ENCODE measurements at regions not wholly inside any gene's neighbourhood (a gene's known extent, or its start where the extent isn't known, plus 50 kb on each side); places are given as distances from the start of the nearest gene placed in this dataset.
"Not testable (repeated sequence)": the region's sequence is repeated elsewhere in the genome, so short reads cannot be mapped to it uniquely, and the experiment has no call there.

DNA sequence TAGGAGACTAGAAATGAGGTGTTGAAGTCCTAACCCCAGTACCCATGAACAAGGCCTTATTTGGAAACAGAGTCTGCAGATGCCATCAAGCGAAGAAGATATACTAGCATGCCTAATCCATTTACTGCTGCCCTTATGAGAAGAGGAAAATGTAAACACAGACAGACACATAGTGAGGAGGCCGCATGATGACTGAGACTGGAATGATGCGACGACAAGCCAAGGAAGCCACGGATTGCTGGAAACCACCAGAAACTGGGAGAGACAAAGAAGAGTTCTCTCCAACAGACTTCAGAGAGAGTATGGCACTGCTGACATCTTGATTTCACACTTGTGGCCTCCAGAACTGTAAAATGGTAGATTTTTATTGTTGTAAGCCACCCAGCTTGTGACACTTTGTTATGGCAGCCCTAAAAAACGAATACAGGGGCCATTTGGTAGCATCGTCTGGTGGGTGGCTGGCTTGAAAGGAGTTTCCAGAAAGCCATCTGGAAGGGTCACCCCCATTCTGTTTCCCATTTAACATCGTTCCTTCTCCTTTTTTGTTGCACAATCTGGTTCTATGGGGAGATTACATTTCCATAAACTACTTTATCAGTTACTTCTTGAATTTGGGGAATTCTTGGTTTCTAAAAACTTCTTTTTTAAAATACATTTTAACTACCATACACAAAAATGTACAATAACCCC lies 193.1 kb downstream of the HSD17B3 start:
- H3K36me3 ChIP-seq (ENCODE audit: control insufficient read depth in 1 of 2, insufficient read depth in 2 of 2, low read length in 2 of 2) = no peaks in the 10 kb centered on the region

DNA sequence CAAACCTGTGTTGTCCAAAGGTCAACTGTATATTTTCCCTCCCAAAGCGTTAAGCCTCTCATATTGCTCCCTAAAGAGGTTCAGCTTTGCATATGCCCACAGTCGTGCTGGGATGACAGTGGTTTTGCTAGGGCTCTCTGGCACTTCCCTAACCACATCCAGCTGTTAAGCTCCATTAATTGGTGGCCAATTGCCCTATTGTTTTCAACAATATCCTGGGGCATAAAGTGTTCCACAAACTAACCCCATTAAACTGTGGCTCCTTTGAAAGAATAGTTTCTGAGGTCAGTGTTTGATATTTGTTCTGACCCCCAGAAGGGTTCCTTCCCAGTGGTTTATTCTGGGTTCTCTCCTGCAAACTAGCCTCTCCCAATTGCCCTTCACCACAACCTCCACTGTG lies 194.5 kb downstream of the HSD17B3 start:
- H3K4me1 ChIP-seq (ENCODE audit: control insufficient read depth in 1 of 2, insufficient read depth in 2 of 2, low read length in 2 of 2) = peaks cover 0 to 6% of the 10 kb centered on the region in 2 donors
- no peaks in the 10 kb centered on the region for H3K36me3 ChIP-seq (ENCODE audit: control insufficient read depth in 1 of 2, insufficient read depth in 2 of 2, low read length in 2 of 2)
- peaks cover 0 to 12% of the 10 kb centered on the region in 2 donors for H3K9me3 ChIP-seq (ENCODE audit: control insufficient read depth in 1 of 2, low read length in 2 of 2)
- H3K4me3 ChIP-seq (ENCODE audit: low read depth in 1 of 2, low read length in 2 of 2) = no peak overlapping the region
- no peaks in the 10 kb centered on the region for H3K27me3 ChIP-seq (ENCODE audit: low read depth, low read length)
- no peak overlapping the region for H3K27ac ChIP-seq (ENCODE audit: low read length)

More for the DNA sequence above, 193.1 kb downstream of the HSD17B3 start:
- H3K27ac ChIP-seq (ENCODE audit: low read length) = no peak overlapping the region
- no peaks in the 10 kb centered on the region for H3K27me3 ChIP-seq (ENCODE audit: low read depth, low read length)
- no peak overlapping the region for H3K4me3 ChIP-seq (ENCODE audit: low read depth in 1 of 2, low read length in 2 of 2)
- H3K4me1 ChIP-seq (ENCODE audit: control insufficient read depth in 1 of 2, insufficient read depth in 2 of 2, low read length in 2 of 2) = peaks cover 0 to 6% of the 10 kb centered on the region in 2 donors
- peaks cover 0 to 12% of the 10 kb centered on the region in 2 donors for H3K9me3 ChIP-seq (ENCODE audit: control insufficient read depth in 1 of 2, low read length in 2 of 2)

DNA sequence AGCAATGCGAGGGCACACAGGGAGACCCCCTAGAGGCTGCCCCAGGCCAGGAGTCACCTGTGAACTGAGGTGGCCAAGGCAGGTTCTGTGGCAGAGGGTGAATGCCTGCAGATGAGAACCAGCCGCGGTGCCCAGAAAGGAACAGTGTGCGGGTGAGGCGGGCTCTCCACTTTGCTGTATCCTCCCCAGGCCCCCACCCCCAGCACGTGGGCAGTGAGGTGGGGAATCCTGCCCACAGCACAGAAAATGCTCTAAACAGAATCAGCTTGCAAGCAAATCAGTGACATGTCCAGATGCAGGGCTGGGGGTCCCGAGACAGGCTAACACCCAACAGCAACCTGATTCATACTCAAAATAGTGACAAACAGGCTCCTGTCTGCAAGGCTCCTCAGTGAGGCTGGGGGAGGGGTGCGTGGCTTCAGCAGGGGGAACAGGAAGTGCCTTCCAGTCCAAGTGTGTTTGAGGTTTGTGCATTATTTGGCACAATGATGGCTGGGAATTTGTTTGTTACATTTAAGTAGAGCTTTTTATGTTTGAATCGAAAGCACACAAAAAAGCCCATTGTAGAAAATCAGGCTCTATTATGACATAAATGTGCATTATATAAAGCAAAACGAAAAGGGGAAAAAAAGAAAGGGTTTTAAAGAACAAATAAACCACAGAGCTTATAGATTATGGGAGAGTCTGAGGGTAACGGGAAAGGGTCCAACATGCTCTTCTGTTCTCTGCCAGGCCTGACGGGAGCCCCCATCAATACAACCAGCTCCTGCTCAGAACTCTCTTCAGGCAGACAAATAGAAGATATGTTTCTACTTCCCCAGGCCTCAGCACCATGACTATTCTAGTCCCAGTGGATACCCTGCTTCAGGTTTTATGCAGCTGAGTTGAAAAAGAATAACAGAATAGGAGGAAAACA lies 201.3 kb downstream of the HSD17B3 start:
- H3K9me3 ChIP-seq (ENCODE audit: control insufficient read depth in 1 of 2, low read length in 2 of 2) = peaks cover 0 to 5% of the 10 kb centered on the region in 2 donors
- H3K27ac ChIP-seq (ENCODE audit: low read length) = no peak overlapping the region
- H3K4me3 ChIP-seq (ENCODE audit: low read depth in 1 of 2, low read length in 2 of 2) = no peak overlapping the region
- H3K4me1 ChIP-seq (ENCODE audit: control insufficient read depth in 1 of 2, insufficient read depth in 2 of 2, low read length in 2 of 2) = no peaks in the 10 kb centered on the region
- H3K36me3 ChIP-seq (ENCODE audit: control insufficient read depth in 1 of 2, insufficient read depth in 2 of 2, low read length in 2 of 2) = no peaks in the 10 kb centered on the region
- H3K27me3 ChIP-seq (ENCODE audit: low read depth, low read length) = no peaks in the 10 kb centered on the region

DNA sequence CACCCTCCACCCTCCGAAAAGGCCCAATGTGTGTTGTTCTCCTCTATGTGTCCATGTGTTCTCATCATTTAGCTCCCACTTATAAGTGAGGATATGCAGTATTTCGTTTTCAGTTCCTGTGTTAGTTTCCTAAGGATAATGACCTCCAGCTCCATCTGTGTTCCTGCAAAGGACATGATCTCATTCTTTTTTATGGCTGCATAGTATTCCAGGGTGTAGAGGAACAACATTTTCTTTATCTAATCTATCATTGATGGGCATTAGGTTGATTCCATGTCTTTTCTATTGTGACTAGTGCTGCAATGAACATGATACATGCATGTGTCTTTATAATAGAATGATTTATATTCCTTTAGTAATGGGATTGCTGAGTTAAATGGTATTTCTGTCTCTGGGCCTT lies 211.3 kb downstream of the HSD17B3 start:
- H3K36me3 ChIP-seq (ENCODE audit: control insufficient read depth in 1 of 2, insufficient read depth in 2 of 2, low read length in 2 of 2); H3K4me3 ChIP-seq (ENCODE audit: low read depth in 1 of 2, low read length in 2 of 2); H3K27ac ChIP-seq (ENCODE audit: low read length); H3K4me1 ChIP-seq (ENCODE audit: control insufficient read depth in 1 of 2, insufficient read depth in 2 of 2, low read length in 2 of 2); H3K9me3 ChIP-seq (ENCODE audit: control insufficient read depth in 1 of 2, low read length in 2 of 2); H3K27me3 ChIP-seq (ENCODE audit: low read depth, low read length): not testable (repeated sequence)

DNA sequence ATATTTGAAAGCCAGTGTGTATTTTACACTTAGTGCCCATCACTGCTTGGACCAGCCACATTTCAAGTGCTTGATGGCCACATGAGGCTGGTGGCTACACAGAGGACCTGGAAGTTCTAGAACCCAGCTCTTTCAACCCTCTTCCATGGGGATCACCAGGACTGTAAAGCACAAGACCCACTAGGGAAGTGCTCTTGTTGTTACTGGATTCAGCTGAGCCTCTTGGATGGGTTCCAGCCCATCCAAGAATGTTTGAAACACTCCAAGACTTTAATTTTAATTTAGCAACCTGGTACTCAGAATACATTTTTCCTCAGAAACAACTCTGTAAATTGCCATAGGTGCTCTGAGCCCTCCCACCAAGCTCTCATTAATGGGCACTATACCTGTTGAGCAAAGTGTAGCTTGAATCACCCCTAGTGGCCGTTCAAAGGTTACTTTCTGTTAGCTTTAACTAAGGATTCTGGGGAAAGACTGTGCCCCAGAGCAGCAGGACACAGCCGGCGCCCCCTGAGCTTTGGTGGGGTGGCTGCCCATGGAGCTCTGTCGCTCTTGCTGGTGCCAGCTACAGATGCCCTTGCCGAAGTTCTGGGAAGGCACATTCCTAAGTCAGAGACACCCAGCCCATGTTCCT lies 212.4 kb downstream of the HSD17B3 start:
- Histone ChIP-seq H3K4me3 (ENCODE audit: low read depth in 1 of 2, low read length in 2 of 2) (no peak overlapping the region), H3K27me3 (ENCODE audit: low read depth, low read length) (no peaks in the 10 kb centered on the region), H3K9me3 (ENCODE audit: control insufficient read depth in 1 of 2, low read length in 2 of 2) (peaks cover 0 to 3% of the 10 kb centered on the region in 2 donors), H3K27ac (ENCODE audit: low read length) (no peak overlapping the region), H3K36me3 (ENCODE audit: control insufficient read depth in 1 of 2, insufficient read depth in 2 of 2, low read length in 2 of 2) (no peaks in the 10 kb centered on the region), H3K4me1 (ENCODE audit: control insufficient read depth in 1 of 2, insufficient read depth in 2 of 2, low read length in 2 of 2) (no peaks in the 10 kb centered on the region)

DNA sequence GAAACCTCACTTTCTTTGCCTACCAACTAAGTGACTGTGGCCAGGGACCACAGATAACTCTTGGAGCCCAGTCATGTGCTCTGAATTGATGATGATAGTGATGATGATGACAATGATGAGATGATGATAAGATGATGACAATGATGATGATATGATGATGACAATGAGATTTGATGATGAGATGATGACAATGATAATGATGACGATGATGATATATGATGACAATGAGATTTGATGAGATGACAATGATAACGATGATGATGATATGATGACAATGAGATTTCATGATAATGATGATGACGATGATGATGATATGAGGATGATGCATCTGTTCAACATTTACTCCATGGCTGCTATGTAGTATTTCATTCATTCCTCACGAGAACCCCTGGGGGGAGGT lies 213.0 kb downstream of the ERCC6L2 start:
- H3K36me3 ChIP-seq (ENCODE audit: control insufficient read depth in 1 of 2, insufficient read depth in 2 of 2, low read length in 2 of 2) = no peaks in the 10 kb centered on the region
- no peaks in the 10 kb centered on the region for H3K27me3 ChIP-seq (ENCODE audit: low read depth, low read length)
- H3K9me3 ChIP-seq (ENCODE audit: control insufficient read depth in 1 of 2, low read length in 2 of 2) = peaks cover 0 to 3% of the 10 kb centered on the region in 2 donors
- H3K4me1 ChIP-seq (ENCODE audit: control insufficient read depth in 1 of 2, insufficient read depth in 2 of 2, low read length in 2 of 2) = no peaks in the 10 kb centered on the region
- H3K4me3 ChIP-seq (ENCODE audit: low read depth in 1 of 2, low read length in 2 of 2) = no peak overlapping the region
- no peak overlapping the region for H3K27ac ChIP-seq (ENCODE audit: low read length)

DNA sequence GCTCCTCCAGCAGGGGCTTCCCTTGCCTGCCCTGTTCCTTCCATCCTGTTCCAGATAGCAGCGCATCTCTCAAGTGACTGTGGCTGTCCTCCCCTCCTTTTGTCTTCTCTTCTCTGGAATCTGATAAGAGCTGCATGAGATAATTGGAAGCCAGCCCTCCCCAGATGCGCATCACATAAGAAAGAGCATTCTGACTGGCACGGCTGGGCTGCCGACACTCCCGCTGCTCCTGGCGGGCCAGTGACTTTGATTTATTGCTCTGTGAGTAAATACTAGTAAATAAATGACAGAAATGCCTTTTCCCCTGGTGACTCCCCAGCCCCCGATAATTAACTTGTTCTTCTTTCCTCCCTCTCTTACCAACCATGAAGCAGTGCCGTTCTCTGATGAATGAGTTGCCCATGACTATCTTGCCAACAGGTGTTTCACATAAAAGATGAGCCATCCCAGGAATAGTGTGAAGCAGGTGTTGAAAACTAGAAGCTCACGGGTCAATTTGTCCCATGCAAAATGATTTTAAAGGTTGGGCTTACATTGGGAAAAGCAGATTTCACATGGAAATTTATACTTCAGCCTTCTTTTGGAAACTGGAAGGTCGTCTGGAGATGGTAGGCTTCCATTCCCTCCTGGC lies 212.3 kb downstream of the ERCC6L2 start:
- H3K4me3 ChIP-seq (ENCODE audit: low read depth in 1 of 2, low read length in 2 of 2) = no peak overlapping the region
- no peaks in the 10 kb centered on the region for H3K27me3 ChIP-seq (ENCODE audit: low read depth, low read length)
- peaks cover 0 to 3% of the 10 kb centered on the region in 2 donors for H3K9me3 ChIP-seq (ENCODE audit: control insufficient read depth in 1 of 2, low read length in 2 of 2)
- H3K27ac ChIP-seq (ENCODE audit: low read length) = no peak overlapping the region
- no peaks in the 10 kb centered on the region for H3K36me3 ChIP-seq (ENCODE audit: control insufficient read depth in 1 of 2, insufficient read depth in 2 of 2, low read length in 2 of 2)
- H3K4me1 ChIP-seq (ENCODE audit: control insufficient read depth in 1 of 2, insufficient read depth in 2 of 2, low read length in 2 of 2) = no peaks in the 10 kb centered on the region

DNA sequence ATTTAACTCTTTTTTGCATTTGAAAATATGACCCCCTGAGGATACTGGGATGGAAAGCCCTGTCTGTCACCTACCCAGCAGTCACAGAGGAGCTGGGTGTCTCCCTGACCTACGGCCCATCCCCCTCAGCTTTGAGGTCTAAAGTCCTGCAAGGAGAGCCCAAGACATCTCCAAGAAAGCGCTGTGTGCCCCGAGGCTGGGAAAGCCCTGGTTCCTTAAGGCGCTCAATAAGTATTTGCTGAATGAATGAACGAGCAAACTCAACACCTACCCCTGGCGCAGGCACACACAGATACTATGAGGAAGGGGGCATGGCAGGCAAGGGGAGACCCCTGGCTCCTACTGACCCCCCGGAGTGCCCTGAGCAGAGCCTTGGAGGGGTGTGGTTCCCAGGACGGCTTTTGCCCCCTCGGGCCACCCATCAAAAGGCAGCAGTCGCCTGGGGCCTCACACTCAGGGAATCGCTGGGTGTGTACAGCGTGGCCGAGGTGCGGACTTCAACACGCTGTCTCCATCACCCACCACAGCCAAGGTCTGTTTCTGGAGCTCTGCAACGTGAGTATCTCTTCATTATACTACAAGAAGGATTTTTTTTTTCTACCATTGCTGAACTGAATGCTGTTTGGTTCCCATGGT lies 211.6 kb downstream of the ERCC6L2 start:
- H3K27ac ChIP-seq (ENCODE audit: low read length) = no peak overlapping the region
- peaks cover 0 to 3% of the 10 kb centered on the region in 2 donors for H3K9me3 ChIP-seq (ENCODE audit: control insufficient read depth in 1 of 2, low read length in 2 of 2)
- no peaks in the 10 kb centered on the region for H3K4me1 ChIP-seq (ENCODE audit: control insufficient read depth in 1 of 2, insufficient read depth in 2 of 2, low read length in 2 of 2)
- H3K36me3 ChIP-seq (ENCODE audit: control insufficient read depth in 1 of 2, insufficient read depth in 2 of 2, low read length in 2 of 2) = no peaks in the 10 kb centered on the region
- H3K27me3 ChIP-seq (ENCODE audit: low read depth, low read length) = no peaks in the 10 kb centered on the region
- no peak overlapping the region for H3K4me3 ChIP-seq (ENCODE audit: low read depth in 1 of 2, low read length in 2 of 2)

DNA sequence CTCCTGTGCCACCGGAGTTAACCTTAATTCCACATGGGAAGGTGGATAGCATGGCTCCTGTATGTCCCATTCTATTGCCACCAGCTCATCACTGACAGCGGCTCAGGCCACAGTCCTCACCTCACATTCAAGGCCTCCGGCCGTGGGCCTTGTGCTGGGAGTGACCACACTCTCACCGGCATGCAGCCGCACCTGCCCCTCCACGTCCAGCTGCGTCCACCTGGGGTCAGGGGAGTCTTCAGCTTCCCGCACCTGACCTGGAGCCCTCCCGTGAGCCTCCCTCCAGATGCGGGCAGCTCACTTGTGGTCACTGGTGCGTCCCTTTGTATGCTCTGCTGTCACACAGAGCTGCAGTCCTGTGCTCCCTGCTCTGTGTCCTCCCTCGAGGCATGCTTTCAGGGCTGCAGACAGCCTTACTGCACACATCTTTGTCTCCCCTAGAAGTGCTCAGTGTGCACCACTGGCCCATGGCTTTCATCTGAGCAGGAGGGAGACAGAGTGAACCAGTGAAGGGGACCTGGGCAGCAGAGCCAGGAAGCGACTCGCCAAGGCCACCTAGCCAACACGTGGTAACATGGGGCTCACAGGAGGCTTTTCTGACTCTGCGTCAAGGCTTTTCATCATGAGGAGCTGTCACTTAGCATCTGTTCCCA lies 210.1 kb downstream of the ERCC6L2 start:
- no peaks in the 10 kb centered on the region for H3K27me3 ChIP-seq (ENCODE audit: low read depth, low read length)
- H3K9me3 ChIP-seq (ENCODE audit: control insufficient read depth in 1 of 2, low read length in 2 of 2) = no peaks in the 10 kb centered on the region
- no peak overlapping the region for H3K4me3 ChIP-seq (ENCODE audit: low read depth in 1 of 2, low read length in 2 of 2)
- H3K36me3 ChIP-seq (ENCODE audit: control insufficient read depth in 1 of 2, insufficient read depth in 2 of 2, low read length in 2 of 2) = no peaks in the 10 kb centered on the region
- H3K27ac ChIP-seq (ENCODE audit: low read length) = no peak overlapping the region
- peaks cover 2 to 3% of the 10 kb centered on the region in 2 donors for H3K4me1 ChIP-seq (ENCODE audit: control insufficient read depth in 1 of 2, insufficient read depth in 2 of 2, low read length in 2 of 2)

DNA sequence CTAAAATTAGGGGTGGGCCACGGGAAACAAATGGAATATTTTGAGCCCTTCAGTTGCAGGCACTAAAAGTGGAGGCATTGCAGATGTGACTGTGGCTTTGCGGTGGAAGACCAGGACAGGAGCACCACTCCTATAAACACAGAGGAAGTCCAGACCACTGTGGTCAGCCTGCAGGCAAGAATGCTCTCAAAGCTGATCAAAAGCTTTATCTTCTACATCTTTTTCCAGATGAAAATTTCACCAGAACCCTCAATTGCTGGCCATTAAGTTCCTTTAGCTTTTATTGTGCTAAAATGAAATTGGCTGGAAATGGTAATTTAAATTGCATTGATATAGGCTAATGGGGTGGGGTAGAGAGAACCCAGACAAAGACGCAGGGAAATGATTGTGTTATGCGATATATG lies 208.8 kb downstream of the ERCC6L2 start:
- no peaks in the 10 kb centered on the region for H3K36me3 ChIP-seq (ENCODE audit: control insufficient read depth in 1 of 2, insufficient read depth in 2 of 2, low read length in 2 of 2)
- no peak overlapping the region for H3K27ac ChIP-seq (ENCODE audit: low read length)
- peaks cover 9 to 12% of the 10 kb centered on the region in 2 donors for H3K4me1 ChIP-seq (ENCODE audit: control insufficient read depth in 1 of 2, insufficient read depth in 2 of 2, low read length in 2 of 2)
- no peak overlapping the region for H3K4me3 ChIP-seq (ENCODE audit: low read depth in 1 of 2, low read length in 2 of 2)
- no peaks in the 10 kb centered on the region for H3K9me3 ChIP-seq (ENCODE audit: control insufficient read depth in 1 of 2, low read length in 2 of 2)
- no peaks in the 10 kb centered on the region for H3K27me3 ChIP-seq (ENCODE audit: low read depth, low read length)

Measured in muscle layer of duodenum (tissue), 2 donors.